ENCODE measurements at regions not wholly inside any gene's neighbourhood (a gene's known extent, or its start where the extent isn't known, plus 50 kb on each side); places are given as distances from the start of the nearest gene placed in this dataset.

- Mint-ChIP-seq H3K27ac (no peak overlapping the region), H3K4me3 (no peak overlapping the region), H3K4me1 (no peaks in the 10 kb centered on the region), H3K36me3 (ENCODE audit: low read depth) (no peaks in the 10 kb centered on the region), H3K27me3 (no peaks in the 10 kb centered on the region), H3K9me3 (peaks cover 7% of the 10 kb centered on the region)
- no peak for DNase-seq
- intact Hi-C loops (cut with micrococcal nuclease) = no loop called here
- CTCF ChIA-PET = no interaction called here
- POLR2A ChIA-PET = no interaction called here
- ATAC-seq (ENCODE audit: low read depth) = no peak
- no peak for TF ChIP-seq CTCF (IDR thresholded peaks at IDR 0.05)
Observed at GRCh38 chr5:6321078-6321477, 57.3 kb downstream of the MED10 start.

GRCh38 chr5:6319116-6319515 lies 59.2 kb downstream of the MED10 start:
- no peak for TF ChIP-seq CTCF (IDR thresholded peaks at IDR 0.05)
- H3K27me3 Mint-ChIP-seq = no peaks in the 10 kb centered on the region
- POLR2A ChIA-PET = no interaction called here

GRCh38 chr5:6317116-6317798 lies 61.1 kb downstream of the MED10 start:
- no peaks in the 10 kb centered on the region for H3K36me3 Mint-ChIP-seq (ENCODE audit: low read depth)
- no peak for ATAC-seq (ENCODE audit: low read depth)
- no peaks in the 10 kb centered on the region for H3K4me1 Mint-ChIP-seq
- no peak for DNase-seq
- POLR2A ChIA-PET = no interaction called here
- H3K4me3 Mint-ChIP-seq = no peak overlapping the region
- CTCF ChIA-PET = no interaction called here
- intact Hi-C loops (cut with micrococcal nuclease) = no loop called here
- peaks cover 7% of the 10 kb centered on the region for H3K9me3 Mint-ChIP-seq
- no peak for TF ChIP-seq CTCF (IDR thresholded peaks at IDR 0.05)
- H3K27ac Mint-ChIP-seq = no peak overlapping the region
- H3K27me3 Mint-ChIP-seq = no peaks in the 10 kb centered on the region

More at GRCh38 chr5:6319116-6319515, 59.2 kb downstream of the MED10 start:
- ATAC-seq (ENCODE audit: low read depth) (no peak), DNase-seq (no peak)
- CTCF ChIA-PET = interaction anchor here (0.6 kb wide), 1 partner anchor 98 kb away, joined by 3 read pairs; no protein-coding TSS in a partner anchor
- Mint-ChIP-seq H3K36me3 (ENCODE audit: low read depth) (no peaks in the 10 kb centered on the region), H3K4me3 (no peak overlapping the region), H3K27ac (no peak overlapping the region), H3K4me1 (no peaks in the 10 kb centered on the region), H3K9me3 (peaks cover 7% of the 10 kb centered on the region)
- intact Hi-C loops (cut with micrococcal nuclease) = no loop called here

- DNase-seq (no peak), ATAC-seq (ENCODE audit: low read depth) (no peak)
- Mint-ChIP-seq H3K9me3 (no peaks in the 10 kb centered on the region), H3K36me3 (ENCODE audit: low read depth) (no peaks in the 10 kb centered on the region), H3K4me3 (no peak overlapping the region), H3K4me1 (no peaks in the 10 kb centered on the region), H3K27ac (no peak overlapping the region), H3K27me3 (no peaks in the 10 kb centered on the region)
- intact Hi-C loops (cut with micrococcal nuclease) = no loop called here
- ChIA-PET POLR2A (no interaction called here), CTCF (no interaction called here)
- TF ChIP-seq CTCF (IDR thresholded peaks at IDR 0.05) = no peak
Observed at GRCh38 chr5:6315580-6315979, 62.8 kb downstream of the MED10 start.

GRCh38 chr5:6311568-6312501 lies 66.5 kb downstream of the MED10 start:
- CTCF ChIA-PET = no interaction called here

More at GRCh38 chr5:6311568-6312501, 66.5 kb downstream of the MED10 start:
- H3K9me3 Mint-ChIP-seq = no peaks in the 10 kb centered on the region
- no peaks in the 10 kb centered on the region for H3K4me1 Mint-ChIP-seq
- H3K4me3 Mint-ChIP-seq = no peak overlapping the region
- ATAC-seq (ENCODE audit: low read depth) = no peak
- intact Hi-C loops (cut with micrococcal nuclease) = no loop called here
- no peak overlapping the region for H3K27ac Mint-ChIP-seq
- POLR2A ChIA-PET = no interaction called here
- no peak for TF ChIP-seq CTCF (IDR thresholded peaks at IDR 0.05)
- no peaks in the 10 kb centered on the region for H3K27me3 Mint-ChIP-seq
- H3K36me3 Mint-ChIP-seq (ENCODE audit: low read depth) = no peaks in the 10 kb centered on the region
- DNase-seq = no peak
